GM10266 (cell line): ENCODE measurements at regions not wholly inside any gene's neighbourhood (a gene's known extent, or its start where the extent isn't known, plus 50 kb on each side); places are given as distances from the start of the nearest gene placed in this dataset.

Experiments
- DNase-seq: peaks from one replicate; pipeline ENCODE4 v3.0.0; 2012; ENCODE audit errors: extremely low spot score
- TF ChIP-seq, protein P1 (sequence below): IDR thresholded peaks from 2 replicates; pipeline ENCODE4 v1.5.1; 2012; ENCODE audit warnings: mild to moderate bottlenecking, low read depth; ENCODE audit not compliant: control insufficient read depth, insufficient read depth; ENCODE audit errors: missing control alignments

DNA sequence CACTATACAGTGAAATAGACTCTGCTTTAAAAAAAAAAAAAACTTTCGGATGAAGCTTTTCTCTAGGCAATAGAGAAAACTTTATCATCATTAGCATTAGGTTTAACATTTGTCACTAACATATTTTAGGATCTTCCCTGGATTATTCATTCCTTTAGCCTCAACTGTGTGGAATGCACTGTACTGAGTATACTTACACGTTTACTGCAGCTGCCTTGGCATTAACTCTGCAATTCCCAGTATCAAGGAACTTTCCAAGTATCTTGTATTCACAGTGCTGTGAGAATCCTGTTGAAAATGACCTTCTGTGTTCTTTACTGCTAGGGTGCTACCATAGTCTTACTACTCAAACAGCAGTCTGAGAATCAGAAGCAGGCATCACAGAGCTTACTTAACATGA is 328.2 kb upstream of the COL3A1 start:
- TF ChIP-seq, protein P1, sequence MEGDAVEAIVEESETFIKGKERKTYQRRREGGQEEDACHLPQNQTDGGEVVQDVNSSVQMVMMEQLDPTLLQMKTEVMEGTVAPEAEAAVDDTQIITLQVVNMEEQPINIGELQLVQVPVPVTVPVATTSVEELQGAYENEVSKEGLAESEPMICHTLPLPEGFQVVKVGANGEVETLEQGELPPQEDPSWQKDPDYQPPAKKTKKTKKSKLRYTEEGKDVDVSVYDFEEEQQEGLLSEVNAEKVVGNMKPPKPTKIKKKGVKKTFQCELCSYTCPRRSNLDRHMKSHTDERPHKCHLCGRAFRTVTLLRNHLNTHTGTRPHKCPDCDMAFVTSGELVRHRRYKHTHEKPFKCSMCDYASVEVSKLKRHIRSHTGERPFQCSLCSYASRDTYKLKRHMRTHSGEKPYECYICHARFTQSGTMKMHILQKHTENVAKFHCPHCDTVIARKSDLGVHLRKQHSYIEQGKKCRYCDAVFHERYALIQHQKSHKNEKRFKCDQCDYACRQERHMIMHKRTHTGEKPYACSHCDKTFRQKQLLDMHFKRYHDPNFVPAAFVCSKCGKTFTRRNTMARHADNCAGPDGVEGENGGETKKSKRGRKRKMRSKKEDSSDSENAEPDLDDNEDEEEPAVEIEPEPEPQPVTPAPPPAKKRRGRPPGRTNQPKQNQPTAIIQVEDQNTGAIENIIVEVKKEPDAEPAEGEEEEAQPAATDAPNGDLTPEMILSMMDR, result no peak
- DNase-seq, result no peak

DNA sequence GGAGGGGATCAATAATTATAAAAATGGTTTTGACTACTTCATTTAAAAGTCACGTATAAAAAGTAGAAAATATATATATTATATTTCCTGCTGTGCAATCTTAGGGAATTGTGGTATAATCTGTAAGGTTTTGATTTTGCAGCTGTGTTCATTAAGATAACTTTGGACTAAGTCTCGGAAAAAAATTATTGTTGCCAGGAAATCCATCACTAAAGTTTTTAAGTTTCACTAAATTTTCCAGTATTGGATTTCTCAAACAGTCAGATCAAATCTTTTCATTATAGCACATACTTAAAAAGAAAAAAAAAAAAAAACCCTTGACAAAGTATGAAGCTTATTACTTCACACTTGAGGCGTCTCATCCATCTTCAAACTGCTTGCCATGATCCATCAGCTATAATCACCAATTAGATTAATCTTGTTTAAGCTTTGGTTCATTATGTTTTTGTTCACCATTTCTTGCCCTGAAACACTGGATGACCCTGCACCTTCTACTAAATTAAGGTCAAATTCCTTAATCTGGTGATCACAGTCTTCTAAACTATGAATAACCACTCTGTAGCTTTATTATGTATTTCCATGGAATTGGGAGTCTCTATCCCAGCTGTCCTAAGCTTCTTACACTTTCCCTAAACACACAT is 326.6 kb upstream of the COL3A1 start:
- TF ChIP-seq, protein P1, result no peak

DNA sequence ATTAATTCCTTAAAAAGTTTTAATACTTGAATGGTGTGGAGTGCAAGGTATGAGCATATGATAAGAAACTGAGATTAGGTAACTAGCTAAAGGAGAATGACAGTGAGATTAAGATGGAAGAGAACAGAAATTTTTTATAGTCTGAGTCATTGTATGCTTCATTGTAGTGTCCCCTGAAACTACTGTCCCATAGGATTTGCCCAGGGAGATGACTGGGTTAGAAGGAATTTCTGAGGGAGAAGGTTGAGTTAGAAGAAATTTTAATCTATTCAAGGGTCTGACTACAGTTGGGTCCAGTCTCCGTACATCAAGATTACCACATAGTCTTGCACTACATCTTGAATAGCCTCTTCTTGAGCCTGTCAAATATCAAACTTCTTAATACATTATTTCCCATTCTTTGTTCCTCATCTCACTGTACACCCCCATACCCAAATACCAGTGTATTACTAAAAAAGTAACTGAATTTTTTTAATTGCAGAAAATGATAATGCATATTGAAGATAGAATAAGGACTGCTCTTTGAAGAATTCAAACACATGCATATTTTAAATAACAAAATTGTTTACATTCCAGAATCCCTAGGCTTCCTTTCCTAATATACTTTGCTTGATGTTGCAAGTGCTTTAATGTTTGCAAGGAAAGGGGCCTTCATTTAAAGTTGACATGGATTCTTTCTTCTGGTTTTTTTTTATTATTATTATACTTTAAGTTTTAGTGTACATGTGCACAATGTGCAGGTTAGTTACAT is 314.3 kb upstream of the COL3A1 start:
- TF ChIP-seq, protein P1, result no peak
- DNase-seq, result no peak

More for the DNA sequence above, 326.6 kb upstream of the COL3A1 start:
- no peak for DNase-seq

DNA sequence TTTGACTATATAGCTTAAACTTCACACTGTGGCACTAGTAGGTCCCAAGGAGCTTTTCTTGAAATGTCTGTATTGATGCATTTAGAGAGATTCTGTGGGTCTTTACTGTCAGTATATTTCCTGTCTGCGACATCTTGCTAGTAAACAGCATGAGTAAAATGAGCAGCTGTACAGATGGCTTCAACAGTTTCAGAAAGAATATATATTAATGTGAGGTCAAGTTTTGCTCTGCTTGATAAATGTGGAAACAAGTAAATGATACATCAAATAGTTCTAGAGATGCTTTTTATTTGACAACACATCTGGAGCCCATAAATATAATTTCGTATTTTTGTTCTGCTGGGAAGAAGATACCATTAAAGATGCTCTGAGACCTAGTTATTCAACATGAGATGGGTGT is 310.9 kb upstream of the COL3A1 start:
- no peak for DNase-seq
- TF ChIP-seq, protein P1, result no peak

DNA sequence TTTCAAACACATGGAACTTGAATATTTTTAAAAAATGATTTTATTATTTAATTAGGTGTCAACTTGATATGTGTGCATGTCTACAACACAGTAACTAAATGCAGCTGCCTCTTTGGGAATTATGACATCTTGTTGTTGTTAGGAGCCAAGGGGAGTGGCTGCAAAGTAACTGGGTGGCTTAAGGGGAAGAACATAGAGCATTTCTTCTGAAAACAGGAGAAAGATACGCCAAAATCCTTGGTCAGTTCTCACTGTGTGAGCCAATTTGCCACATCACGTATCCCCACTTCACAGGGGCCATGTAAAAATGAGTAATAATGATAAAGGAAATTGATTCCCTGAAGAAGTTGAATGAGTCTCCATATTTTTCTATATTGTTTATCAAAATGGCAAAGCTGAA is 309.8 kb upstream of the COL3A1 start:
- DNase-seq, result no peak
- TF ChIP-seq, protein P1, result no peak

DNA sequence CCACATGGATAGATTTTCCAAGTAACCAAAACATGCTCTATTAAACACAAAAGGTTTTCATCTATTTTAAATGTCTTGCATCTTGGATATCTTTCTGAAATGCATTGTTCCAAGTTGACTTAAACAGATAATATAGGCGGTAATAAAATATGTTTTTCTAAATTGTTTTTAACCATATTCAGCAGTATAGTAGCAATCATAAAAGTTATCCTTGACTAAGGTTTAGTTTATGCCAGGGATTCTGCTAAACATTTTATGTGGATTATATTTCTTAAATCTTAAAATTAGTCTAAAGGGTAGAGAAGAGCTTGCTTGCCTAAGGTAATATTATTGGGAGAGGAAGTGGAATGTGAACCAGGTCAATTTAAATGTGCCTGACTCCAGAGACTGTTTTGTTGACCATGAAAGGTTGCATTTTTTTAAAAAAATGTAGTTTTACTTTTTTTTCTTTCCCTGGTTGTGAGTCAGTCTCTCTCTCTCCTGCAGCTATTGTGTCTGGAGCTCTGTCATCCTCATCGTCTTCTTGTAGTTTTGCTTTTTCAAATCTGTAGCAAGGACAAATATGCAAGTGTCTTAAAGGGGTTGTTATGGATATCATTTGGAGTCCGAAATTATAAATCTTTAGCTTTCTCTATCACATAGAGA is 309.1 kb upstream of the COL3A1 start:
- no peak for DNase-seq
- TF ChIP-seq, protein P1, result no peak

DNA sequence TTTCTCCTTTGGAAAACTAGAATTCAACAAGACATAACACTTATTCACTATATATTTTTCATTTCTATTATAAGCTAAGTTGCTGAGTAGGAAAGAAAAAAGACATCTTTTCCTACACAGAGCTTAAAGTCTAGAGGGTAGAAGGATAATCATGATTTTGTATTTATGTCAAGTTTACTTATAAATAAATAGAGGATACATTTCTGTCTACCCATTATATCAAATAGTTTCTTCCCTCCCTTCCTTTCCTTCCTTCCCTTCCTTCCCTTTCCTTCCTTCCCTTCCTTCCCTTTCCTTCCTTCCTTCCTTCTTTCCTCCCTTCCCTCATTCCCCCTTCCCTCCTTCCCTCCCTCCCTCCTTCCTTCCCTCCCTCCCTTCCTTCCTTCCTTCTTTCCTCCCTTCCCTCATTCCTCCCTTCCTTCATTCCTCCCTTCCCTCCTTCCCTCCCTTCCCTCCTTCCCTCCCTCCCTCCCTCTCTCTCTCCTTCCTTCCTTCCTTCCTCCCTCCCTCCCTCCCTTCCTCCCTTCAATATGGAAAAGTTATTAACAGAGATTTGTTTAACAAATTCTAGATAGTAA is 308.4 kb upstream of the COL3A1 start:
- DNase-seq, result no peak
- TF ChIP-seq, protein P1, result no peak
